GM19025 (cell line): ENCODE measurements at regions not wholly inside any gene's neighbourhood (a gene's known extent, or its start where the extent isn't known, plus 50 kb on each side); places are given as distances from the start of the nearest gene placed in this dataset.
A peak's percentile ranks its signal among the peaks of the same experiment; 100 is the strongest.
"Not testable (repeated sequence)": the region's sequence is repeated elsewhere in the genome, so short reads cannot be mapped to it uniquely, and the experiment has no call there.

Experiments
- ATAC-seq: cut with Tn5 transposase; IDR thresholded peaks from one replicate; pipeline ENCODE4 v1.9.1; 2021; ENCODE audit warnings: mild to moderate bottlenecking, low read depth, moderate library complexity; ENCODE audit not compliant: unreplicated experiment

GRCh38 chr10:108591417-108591816, 1331.9 kb downstream of the XPNPEP1 start:
- ATAC-seq: no peak

GRCh38 chr10:108586424-108586823, 1336.9 kb downstream of the XPNPEP1 start:
- no peak for ATAC-seq

GRCh38 chr10:108583877-108584276, 1339.4 kb downstream of the XPNPEP1 start:
- ATAC-seq: no peak

GRCh38 chr10:108582888-108583287, 1340.4 kb downstream of the XPNPEP1 start:
- ATAC-seq: no peak

GRCh38 chr10:108582387-108582786, 1340.9 kb downstream of the XPNPEP1 start:
- ATAC-seq: no peak

- no peak for ATAC-seq
These were observed 1345.1 kb downstream of the XPNPEP1 start for GRCh38 chr10:108578258-108578657.

GRCh38 chr10:108574233-108574632, 1349.1 kb downstream of the XPNPEP1 start:
- no peak for ATAC-seq

GRCh38 chr10:108568824-108569223, 1354.5 kb downstream of the XPNPEP1 start:
- no peak for ATAC-seq

- no peak for ATAC-seq
These were observed 1355.2 kb downstream of the XPNPEP1 start for GRCh38 chr10:108567899-108568752.

GRCh38 chr10:108566316-108567107, 1356.8 kb downstream of the XPNPEP1 start:
- ATAC-seq: no peak

- no peak for ATAC-seq
These were observed 1361.2 kb downstream of the XPNPEP1 start for GRCh38 chr10:108562105-108562504.

GRCh38 chr10:108561649-108562048, 1361.7 kb downstream of the XPNPEP1 start:
- ATAC-seq: no peak

GRCh38 chr10:108560488-108560887, 1362.8 kb downstream of the XPNPEP1 start:
- ATAC-seq: no peak

- no peak for ATAC-seq
These were observed 1367.1 kb downstream of the XPNPEP1 start for GRCh38 chr10:108556186-108556585.

GRCh38 chr10:108545921-108546320, 1377.4 kb downstream of the XPNPEP1 start:
- peak; percentile 77 for ATAC-seq

- ATAC-seq: peak; percentile 81
These were observed 1378.7 kb downstream of the XPNPEP1 start for GRCh38 chr10:108544500-108545120.

GRCh38 chr10:108533551-108533950, 1369.0 kb upstream of the SORCS1 start:
- not testable (repeated sequence) for ATAC-seq

GRCh38 chr10:108523016-108523800, 1358.7 kb upstream of the SORCS1 start:
- no peak for ATAC-seq

GRCh38 chr10:108521827-108522492, 1357.5 kb upstream of the SORCS1 start:
- no peak for ATAC-seq

- no peak for ATAC-seq
These were observed 1351.3 kb upstream of the SORCS1 start for GRCh38 chr10:108515821-108516220.
